C4-2B (cell line): ENCODE measurements at regions not wholly inside any gene's neighbourhood (a gene's known extent, or its start where the extent isn't known, plus 50 kb on each side); places are given as distances from the start of the nearest gene placed in this dataset.

Source experiments
- H3K27ac ChIP-seq: fragments of 450-650 bp; 2 replicates; pipeline ENCODE4 v1.5.1; 2017
- ZFX ChIP-seq: fragments of 450-650 bp; IDR thresholded peaks from 2 replicates; pipeline ENCODE4 v1.6.1; 2017
- TF ChIP-seq, protein P1 (sequence below): fragments of 450-650 bp; conservative IDR thresholded peaks from 2 replicates; pipeline ENCODE4 v1.5.1; 2017; ENCODE audit warnings: mild to moderate bottlenecking

DNA sequence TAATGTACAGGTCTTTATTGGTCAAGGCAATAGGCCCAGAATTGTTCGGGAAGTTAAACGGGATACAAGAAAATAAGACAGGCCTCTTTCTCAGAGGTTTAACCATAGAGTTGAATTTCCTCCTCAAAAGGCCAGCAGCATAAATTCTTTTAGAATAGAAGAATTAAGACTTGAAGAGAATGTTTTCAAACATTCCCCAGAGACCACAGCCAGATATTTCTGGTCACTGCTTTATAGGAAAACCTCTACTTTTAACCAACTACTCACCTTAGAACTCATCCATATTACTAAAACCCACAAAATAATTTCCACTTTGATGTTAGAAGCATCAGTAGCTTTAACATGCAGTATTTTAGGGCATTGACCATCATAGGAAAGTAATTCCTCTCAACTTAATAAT is 317.9 kb downstream of the RAB28 start:
- no peak overlapping the region for H3K27ac ChIP-seq
- TF ChIP-seq, protein P1, sequence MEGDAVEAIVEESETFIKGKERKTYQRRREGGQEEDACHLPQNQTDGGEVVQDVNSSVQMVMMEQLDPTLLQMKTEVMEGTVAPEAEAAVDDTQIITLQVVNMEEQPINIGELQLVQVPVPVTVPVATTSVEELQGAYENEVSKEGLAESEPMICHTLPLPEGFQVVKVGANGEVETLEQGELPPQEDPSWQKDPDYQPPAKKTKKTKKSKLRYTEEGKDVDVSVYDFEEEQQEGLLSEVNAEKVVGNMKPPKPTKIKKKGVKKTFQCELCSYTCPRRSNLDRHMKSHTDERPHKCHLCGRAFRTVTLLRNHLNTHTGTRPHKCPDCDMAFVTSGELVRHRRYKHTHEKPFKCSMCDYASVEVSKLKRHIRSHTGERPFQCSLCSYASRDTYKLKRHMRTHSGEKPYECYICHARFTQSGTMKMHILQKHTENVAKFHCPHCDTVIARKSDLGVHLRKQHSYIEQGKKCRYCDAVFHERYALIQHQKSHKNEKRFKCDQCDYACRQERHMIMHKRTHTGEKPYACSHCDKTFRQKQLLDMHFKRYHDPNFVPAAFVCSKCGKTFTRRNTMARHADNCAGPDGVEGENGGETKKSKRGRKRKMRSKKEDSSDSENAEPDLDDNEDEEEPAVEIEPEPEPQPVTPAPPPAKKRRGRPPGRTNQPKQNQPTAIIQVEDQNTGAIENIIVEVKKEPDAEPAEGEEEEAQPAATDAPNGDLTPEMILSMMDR: no peak
- no peak for TF ChIP-seq ZFX

DNA sequence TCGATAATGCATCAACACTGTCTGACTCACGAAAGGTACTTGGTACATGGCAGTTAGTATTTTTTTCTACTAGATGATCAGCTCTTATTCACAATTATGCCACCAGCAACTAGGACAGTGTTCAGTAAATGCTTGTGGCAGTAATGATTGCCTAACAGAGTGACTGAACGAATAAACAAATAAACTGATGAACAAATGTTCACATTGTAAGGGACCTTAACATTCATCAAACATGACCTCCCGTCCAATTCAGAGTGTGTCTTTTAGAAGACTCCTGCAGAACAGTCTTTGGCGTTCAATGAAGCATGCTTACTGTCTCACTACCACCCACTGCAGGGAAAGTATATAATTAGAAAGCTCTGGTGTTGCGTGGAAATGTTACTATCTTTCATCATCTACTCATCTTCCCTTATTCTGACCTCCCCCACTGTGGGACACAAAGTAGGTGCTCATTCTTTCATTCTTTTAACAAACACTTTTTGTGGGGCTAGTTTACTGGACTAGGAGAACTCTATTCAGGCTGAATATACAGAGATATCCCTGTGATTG is 319.3 kb downstream of the RAB28 start:
- TF ChIP-seq ZFX: no peak
- TF ChIP-seq, protein P1: no peak

DNA sequence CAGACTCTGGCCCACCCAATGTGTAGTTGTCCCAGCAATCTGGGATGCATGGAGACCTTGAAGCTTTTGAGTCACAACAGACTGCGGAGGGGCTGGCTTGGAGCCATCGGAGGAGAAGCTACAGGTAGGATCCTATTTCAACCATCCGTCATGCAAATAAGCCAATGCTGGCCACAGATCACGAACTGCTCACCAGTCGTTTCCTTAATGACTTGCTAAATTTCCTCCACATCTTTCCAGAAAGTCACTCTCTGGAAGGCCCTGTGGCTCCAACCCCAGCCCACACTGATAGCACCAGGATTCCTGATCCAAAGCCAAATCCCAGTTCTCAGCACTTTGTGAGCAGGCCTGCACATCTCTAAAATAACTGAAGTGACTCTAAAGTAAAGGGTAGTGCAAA is 321.3 kb downstream of the RAB28 start:
- TF ChIP-seq, protein P1: no peak
- TF ChIP-seq ZFX: no peak
- no peak overlapping the region; the same call in 1 of the 2 replicates for H3K27ac ChIP-seq

More for the DNA sequence above, 319.3 kb downstream of the RAB28 start:
- no peak overlapping the region for H3K27ac ChIP-seq

DNA sequence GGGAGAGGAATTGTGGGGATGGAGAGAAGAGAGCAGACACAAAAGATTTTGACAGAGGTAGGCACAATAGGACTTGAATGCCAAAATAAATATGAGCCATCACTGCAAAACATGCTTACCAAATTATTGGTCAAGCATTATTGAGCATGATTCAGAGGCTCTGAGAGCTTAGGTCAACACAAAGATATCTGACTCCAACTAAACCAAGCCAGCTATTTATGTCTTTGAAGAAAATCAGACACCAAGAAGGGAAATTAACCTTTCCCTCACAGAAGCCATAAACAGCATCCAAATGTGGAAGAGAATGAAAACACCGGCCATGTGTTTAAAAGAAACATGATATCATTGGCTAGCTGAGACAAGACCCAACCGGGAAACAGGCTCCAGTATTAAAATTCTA is 323.2 kb downstream of the RAB28 start:
- H3K27ac ChIP-seq: no peak overlapping the region
- TF ChIP-seq ZFX: no peak
- TF ChIP-seq, protein P1: no peak

DNA sequence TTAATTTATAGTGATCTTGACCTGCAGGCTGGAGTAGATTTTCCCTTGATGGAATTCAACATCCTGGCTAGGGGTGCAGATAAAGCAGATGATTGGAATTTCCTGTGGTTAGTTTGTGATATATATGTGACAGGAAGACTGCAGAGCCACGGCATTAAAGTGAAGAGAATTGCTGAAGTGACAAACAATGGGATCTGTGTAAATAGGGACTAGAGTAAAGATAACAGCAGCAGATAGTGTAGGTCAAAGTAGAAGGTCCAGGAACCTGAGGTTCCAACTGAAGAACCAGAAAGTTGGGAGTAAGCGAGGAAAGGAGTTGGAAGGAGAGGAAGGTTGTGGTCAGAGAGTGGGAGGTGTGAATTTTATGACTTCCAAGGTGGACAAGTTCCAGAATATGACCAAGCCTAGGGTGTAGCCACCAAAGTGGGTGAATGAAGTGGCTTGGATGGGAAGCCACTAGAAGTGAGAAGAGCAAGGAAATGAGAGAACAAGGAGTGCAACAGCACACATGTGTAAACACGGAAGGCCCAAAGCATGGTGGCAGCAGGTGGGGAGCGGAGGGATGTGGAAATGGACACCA is 325.0 kb downstream of the RAB28 start:
- TF ChIP-seq, protein P1: no peak
- no peak for TF ChIP-seq ZFX

DNA sequence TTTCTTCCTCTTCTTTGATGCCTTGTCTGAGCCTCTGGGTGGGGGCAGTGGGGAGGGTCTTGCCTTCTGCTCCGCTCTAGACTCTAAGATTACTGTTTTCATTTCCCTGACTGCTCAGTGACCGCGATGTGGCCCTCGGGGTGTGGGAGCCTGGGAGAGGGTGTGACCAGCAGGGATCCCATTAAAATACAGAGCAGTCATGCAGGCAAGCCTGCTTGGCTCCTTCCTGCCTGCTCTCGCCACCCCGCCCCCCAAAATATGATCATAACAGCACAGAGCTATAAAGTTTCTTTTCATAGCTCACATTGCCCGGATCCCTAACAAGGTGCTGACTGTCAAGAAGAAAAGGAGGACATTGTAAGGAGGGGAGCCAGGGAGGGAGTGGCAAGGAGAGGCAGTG is 332.9 kb downstream of the RAB28 start:
- TF ChIP-seq ZFX: no peak
- TF ChIP-seq, protein P1: no peak
- H3K27ac ChIP-seq: no peak overlapping the region

More for the DNA sequence above, 325.0 kb downstream of the RAB28 start:
- H3K27ac ChIP-seq: no peak overlapping the region

DNA sequence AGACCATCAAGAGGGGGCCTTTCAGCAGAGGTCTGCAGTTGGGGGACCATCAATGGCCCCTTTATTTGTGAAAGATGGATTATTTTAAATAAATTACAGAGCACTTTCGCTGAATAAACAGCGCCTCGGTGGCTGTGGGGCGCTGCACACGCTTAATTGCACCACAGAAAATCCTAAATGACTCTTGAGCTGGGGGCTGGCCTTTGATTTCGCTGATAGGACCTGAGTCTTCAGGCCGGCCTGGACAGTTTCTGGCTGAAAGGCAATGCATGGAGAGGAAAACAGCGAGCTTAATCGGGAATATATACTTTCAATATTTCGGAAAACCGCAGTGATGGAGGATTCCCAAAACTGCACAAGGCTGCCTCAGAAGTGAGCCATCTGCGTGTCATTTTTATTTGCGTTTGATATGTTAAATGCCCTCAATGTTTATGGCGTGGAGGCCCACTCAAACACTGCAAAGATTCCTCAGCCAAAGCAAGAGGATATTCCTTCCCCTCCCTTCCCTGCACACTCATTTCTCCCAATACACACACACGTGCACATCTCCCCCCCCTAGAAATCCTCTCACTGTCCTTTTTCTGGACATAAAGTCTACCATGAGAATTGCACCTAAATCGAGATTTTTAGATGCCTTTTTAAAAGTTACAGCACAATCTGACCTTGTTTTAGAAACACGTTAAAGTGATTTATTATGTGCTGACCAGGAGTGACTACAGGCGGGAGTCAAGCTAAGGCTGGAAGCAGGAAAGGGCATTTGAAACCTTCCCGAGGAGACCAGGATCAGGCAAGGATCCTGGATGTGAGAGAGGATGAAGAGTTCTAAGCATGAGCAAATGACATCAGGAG is 340.7 kb downstream of the RAB28 start:
- no peak overlapping the region for H3K27ac ChIP-seq
- no peak for TF ChIP-seq ZFX
- TF ChIP-seq, protein P1: no peak
